NT2/D1 (cell line): ENCODE measurements at regions not wholly inside any gene's neighbourhood (a gene's known extent, or its start where the extent isn't known, plus 50 kb on each side); places are given as distances from the start of the nearest gene placed in this dataset.

ENCODE experiments used
- SUZ12 ChIP-seq: IDR thresholded peaks from 2 replicates; pipeline ENCODE4 v1.6.1; 2011; ENCODE audit not compliant: insufficient read length, insufficient read depth; ENCODE audit errors: extremely low read depth
- ZNF274 ChIP-seq: IDR thresholded peaks from 2 replicates; pipeline ENCODE4 v1.6.1; 2011; ENCODE audit warnings: mild to moderate bottlenecking, low read depth, low read length

- TF ChIP-seq ZNF274: no peak
- TF ChIP-seq SUZ12: no peak
These were observed 61.6 kb upstream of the SERTM1 start for GRCh38 chr13:36612230-36612629.
